ENCODE measurements at regions not wholly inside any gene's neighbourhood (a gene's known extent, or its start where the extent isn't known, plus 50 kb on each side); places are given as distances from the start of the nearest gene placed in this dataset.

GRCh38 chr14:97264516-97265230 is 467.5 kb downstream of the VRK1 start:
- H3K4me3 ChIP-seq (ENCODE audit: low read depth, low read length) = no peak overlapping the region
- DNase-seq (ENCODE audit: low read depth) = no peak
- no peak for TF ChIP-seq MAX (IDR thresholded peaks at IDR 0.05; ENCODE audit: low read depth, low read length)
- TF ChIP-seq POLR2A (IDR thresholded peaks at IDR 0.05; ENCODE audit: extremely low read depth, insufficient read length) = no peak
- TF ChIP-seq CTCF (IDR thresholded peaks at IDR 0.05; ENCODE audit: low read depth, low read length) = no peak
- TF ChIP-seq MYC (IDR thresholded peaks at IDR 0.05; ENCODE audit: low read depth, low read length) = no peak

GRCh38 chr14:97266653-97267052 is 469.5 kb downstream of the VRK1 start:
- no peak overlapping the region for H3K4me3 ChIP-seq (ENCODE audit: low read depth, low read length)
- no peak for TF ChIP-seq MAX (IDR thresholded peaks at IDR 0.05; ENCODE audit: low read depth, low read length)
- TF ChIP-seq CTCF (IDR thresholded peaks at IDR 0.05; ENCODE audit: low read depth, low read length) = no peak
- no peak for TF ChIP-seq MYC (IDR thresholded peaks at IDR 0.05; ENCODE audit: low read depth, low read length)
- TF ChIP-seq POLR2A (IDR thresholded peaks at IDR 0.05; ENCODE audit: extremely low read depth, insufficient read length) = no peak
- DNase-seq (ENCODE audit: low read depth) = no peak

GRCh38 chr14:97267509-97267908 is 470.3 kb downstream of the VRK1 start:
- TF ChIP-seq POLR2A (IDR thresholded peaks at IDR 0.05; ENCODE audit: extremely low read depth, insufficient read length) (no peak), MAX (IDR thresholded peaks at IDR 0.05; ENCODE audit: low read depth, low read length) (no peak), CTCF (IDR thresholded peaks at IDR 0.05; ENCODE audit: low read depth, low read length) (no peak), MYC (IDR thresholded peaks at IDR 0.05; ENCODE audit: low read depth, low read length) (no peak)
- H3K4me3 ChIP-seq (ENCODE audit: low read depth, low read length) = no peak overlapping the region
- no peak for DNase-seq (ENCODE audit: low read depth)

GRCh38 chr14:97268097-97268496 is 470.9 kb downstream of the VRK1 start:
- DNase-seq (ENCODE audit: low read depth) = no peak
- TF ChIP-seq POLR2A (IDR thresholded peaks at IDR 0.05; ENCODE audit: extremely low read depth, insufficient read length) (no peak), CTCF (IDR thresholded peaks at IDR 0.05; ENCODE audit: low read depth, low read length) (no peak), MYC (IDR thresholded peaks at IDR 0.05; ENCODE audit: low read depth, low read length) (no peak), MAX (IDR thresholded peaks at IDR 0.05; ENCODE audit: low read depth, low read length) (no peak)

GRCh38 chr14:97270308-97270707 is 473.1 kb downstream of the VRK1 start:
- no peak for TF ChIP-seq MAX (IDR thresholded peaks at IDR 0.05; ENCODE audit: low read depth, low read length)
- no peak for TF ChIP-seq POLR2A (IDR thresholded peaks at IDR 0.05; ENCODE audit: extremely low read depth, insufficient read length)
- TF ChIP-seq MYC (IDR thresholded peaks at IDR 0.05; ENCODE audit: low read depth, low read length) = no peak
- TF ChIP-seq CTCF (IDR thresholded peaks at IDR 0.05; ENCODE audit: low read depth, low read length) = no peak

More at GRCh38 chr14:97268097-97268496, 470.9 kb downstream of the VRK1 start:
- H3K4me3 ChIP-seq (ENCODE audit: low read depth, low read length) = no peak overlapping the region

More at GRCh38 chr14:97270308-97270707, 473.1 kb downstream of the VRK1 start:
- H3K4me3 ChIP-seq (ENCODE audit: low read depth, low read length) = no peak overlapping the region
- no peak for DNase-seq (ENCODE audit: low read depth)

Measured in NB4 (cell line).